ENCODE measurements at regions not wholly inside any gene's neighbourhood (a gene's known extent, or its start where the extent isn't known, plus 50 kb on each side); places are given as distances from the start of the nearest gene placed in this dataset.

DNA sequence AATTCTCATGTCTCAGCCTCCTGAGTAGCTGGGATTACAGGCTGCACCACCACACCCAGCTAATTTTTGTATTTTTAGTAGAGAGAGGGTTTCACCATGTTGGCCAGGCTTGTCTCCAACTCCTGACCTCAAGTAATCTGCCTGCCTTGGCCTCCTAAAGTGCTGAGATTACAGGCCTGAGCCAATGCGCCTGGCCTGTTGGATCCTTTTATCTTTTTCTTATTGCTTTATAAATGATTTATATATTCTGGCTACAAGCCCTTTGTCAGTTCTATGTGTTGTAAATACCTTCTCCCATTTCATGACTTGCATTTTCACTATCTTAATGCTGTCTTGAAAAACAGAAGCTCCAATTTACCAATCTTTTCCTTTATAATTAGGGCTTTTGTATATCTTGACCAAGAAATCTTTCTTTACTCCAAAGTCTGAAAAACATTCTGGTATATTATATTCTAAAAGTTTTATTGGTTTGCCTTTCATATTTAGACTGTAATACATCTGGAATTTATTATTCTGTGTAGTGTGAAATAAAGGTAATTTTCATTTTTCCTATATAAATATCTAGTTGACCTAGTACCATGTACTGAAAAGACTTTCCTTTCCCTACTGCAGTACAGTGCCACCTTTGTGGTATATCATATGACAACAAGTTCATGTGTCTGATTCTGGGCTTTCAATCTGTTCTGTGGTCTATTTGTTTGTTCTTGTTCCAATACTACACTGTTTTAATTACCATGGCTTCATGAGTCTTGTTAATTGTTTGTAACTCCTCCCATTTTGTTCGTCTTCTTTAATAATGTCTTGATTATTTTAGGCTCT is 52.9 kb upstream of the RNU6-1 start:
- TF ChIP-seq POLR2A (IDR thresholded peaks at IDR 0.05) (no peak), POLR2AphosphoS5 (IDR thresholded peaks at IDR 0.05) (peak in 1 of 3 donors; percentile 19)
- TF ChIP-seq, protein P1, sequence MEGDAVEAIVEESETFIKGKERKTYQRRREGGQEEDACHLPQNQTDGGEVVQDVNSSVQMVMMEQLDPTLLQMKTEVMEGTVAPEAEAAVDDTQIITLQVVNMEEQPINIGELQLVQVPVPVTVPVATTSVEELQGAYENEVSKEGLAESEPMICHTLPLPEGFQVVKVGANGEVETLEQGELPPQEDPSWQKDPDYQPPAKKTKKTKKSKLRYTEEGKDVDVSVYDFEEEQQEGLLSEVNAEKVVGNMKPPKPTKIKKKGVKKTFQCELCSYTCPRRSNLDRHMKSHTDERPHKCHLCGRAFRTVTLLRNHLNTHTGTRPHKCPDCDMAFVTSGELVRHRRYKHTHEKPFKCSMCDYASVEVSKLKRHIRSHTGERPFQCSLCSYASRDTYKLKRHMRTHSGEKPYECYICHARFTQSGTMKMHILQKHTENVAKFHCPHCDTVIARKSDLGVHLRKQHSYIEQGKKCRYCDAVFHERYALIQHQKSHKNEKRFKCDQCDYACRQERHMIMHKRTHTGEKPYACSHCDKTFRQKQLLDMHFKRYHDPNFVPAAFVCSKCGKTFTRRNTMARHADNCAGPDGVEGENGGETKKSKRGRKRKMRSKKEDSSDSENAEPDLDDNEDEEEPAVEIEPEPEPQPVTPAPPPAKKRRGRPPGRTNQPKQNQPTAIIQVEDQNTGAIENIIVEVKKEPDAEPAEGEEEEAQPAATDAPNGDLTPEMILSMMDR (IDR thresholded peaks at IDR 0.05) = no peak
- no peak for DNase-seq (ENCODE audit: low spot score in 2 of 2)
- no peak overlapping the region for H3K4me3 ChIP-seq

DNA sequence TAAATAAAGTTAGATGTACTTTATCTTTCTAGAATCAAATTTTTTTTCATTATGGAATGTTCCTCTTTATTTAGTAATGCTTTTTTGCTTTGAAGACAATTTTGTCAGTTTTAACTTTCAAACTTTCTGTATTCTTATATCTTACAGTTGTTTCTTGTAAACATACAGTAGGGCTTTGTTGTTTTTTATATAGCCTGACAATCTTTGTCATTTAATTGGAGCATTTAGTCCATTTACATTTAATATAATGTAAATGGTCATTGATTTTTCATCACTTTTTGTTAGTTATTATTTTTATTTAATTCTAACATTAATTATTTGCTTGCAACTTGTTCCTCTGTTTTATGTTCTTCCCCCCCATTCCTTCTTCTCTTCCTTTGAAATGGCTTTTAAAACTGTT is 55.4 kb upstream of the RNU6-1 start:
- no peaks in the 10 kb centered on the region for H3K27me3 ChIP-seq
- no peak for DNase-seq (ENCODE audit: low spot score in 2 of 2)
- intact Hi-C loops (cut with DNase I; ENCODE audit: low total_unique reads) = no loop called here
- no peaks in the 10 kb centered on the region for H3K9me3 ChIP-seq
- no peak overlapping the region for H3K27ac ChIP-seq
- H3K4me1 ChIP-seq = no peaks in the 10 kb centered on the region
- TF ChIP-seq, protein P1 (IDR thresholded peaks at IDR 0.05) = no peak
- TF ChIP-seq POLR2AphosphoS5 (IDR thresholded peaks at IDR 0.05) (no peak), POLR2A (IDR thresholded peaks at IDR 0.05) (no peak)
- H3K4me3 ChIP-seq = no peak overlapping the region
- H3K36me3 ChIP-seq = no peaks in the 10 kb centered on the region

More for the DNA sequence above, 52.9 kb upstream of the RNU6-1 start:
- intact Hi-C loops (cut with DNase I; ENCODE audit: low total_unique reads) = no loop called here
- Histone ChIP-seq H3K36me3 (no peaks in the 10 kb centered on the region), H3K9me3 (no peaks in the 10 kb centered on the region), H3K27ac (no peak overlapping the region), H3K27me3 (no peaks in the 10 kb centered on the region), H3K4me1 (no peaks in the 10 kb centered on the region)

DNA sequence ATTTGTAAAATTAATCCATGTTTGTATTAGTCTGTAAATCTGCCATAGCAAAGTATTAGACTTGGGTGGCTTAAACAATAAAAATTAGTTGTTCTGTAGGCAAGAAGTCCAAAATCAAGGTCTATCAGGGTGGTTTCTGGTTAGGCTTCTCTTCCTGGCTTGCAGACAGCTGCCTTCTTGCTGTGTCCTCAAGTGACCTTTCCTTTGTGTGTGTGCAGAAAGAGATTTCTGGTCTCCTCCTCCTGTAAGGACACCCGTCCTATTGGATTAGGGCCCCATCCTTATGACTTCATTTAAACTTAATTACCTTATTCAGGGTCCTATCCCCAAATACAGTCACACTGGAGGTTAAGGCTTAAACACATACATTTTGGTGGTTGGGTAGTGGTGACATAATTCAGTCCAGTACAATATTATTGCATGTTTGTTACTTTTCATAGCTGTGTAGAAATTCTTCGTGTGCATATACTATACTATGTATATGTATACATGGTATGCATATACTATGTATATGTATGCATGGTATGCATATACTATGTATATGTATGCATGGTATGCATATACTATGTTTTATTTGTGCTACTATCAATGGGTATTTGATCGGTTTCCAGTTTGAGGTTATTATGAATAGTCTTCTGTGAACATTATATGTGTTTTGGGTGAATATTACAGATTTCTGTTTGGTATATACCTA is 57.9 kb upstream of the RNU6-1 start:
- no peaks in the 10 kb centered on the region for H3K4me1 ChIP-seq
- intact Hi-C loops (cut with DNase I; ENCODE audit: low total_unique reads) = no loop called here

DNA sequence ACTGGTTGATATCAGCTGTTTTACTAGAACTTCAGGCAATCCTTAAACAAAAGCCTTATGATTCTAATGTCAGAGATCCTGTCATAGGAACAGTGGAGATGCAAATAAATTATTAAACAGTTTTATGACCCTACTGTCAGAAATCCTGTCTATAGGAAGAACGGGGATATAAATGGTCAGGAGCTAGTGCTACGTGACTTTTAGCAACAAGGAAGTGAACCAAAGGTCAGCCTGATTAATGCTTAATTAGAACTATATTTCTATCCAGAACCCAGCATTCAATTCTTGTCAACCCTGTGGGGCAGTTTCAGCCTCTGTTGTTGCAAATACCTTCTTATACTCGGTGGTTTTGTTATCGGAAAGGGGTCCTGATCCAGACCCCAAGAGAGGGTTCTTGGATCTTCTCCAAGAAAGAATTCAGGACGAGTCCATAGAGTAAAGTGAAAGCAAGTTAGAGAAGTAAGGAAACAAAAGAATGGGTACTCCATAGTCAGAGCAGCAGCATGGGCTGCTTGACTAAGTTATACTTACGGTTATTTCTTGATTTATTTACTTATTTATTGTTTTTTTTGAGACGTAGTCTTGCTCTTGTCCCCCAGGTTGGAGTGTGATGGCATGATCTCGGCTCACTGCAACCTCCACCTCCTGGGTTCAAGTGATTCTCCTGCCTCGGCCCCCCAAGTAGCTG is 59.9 kb upstream of the RNU6-1 start:
- no peak for TF ChIP-seq POLR2AphosphoS5 (IDR thresholded peaks at IDR 0.05)
- TF ChIP-seq, protein P1 (IDR thresholded peaks at IDR 0.05) = no peak
- TF ChIP-seq POLR2A (IDR thresholded peaks at IDR 0.05) = no peak
- no peaks in the 10 kb centered on the region for H3K9me3 ChIP-seq
- H3K4me3 ChIP-seq = no peak overlapping the region
- H3K27ac ChIP-seq = no peak overlapping the region
- no peak for DNase-seq (ENCODE audit: low spot score in 2 of 2)
- H3K4me1 ChIP-seq = no peaks in the 10 kb centered on the region
- H3K36me3 ChIP-seq = no peaks in the 10 kb centered on the region
- no peaks in the 10 kb centered on the region for H3K27me3 ChIP-seq
- intact Hi-C loops (cut with DNase I; ENCODE audit: low total_unique reads) = no loop called here

More for the DNA sequence above, 57.9 kb upstream of the RNU6-1 start:
- H3K4me3 ChIP-seq = no peak overlapping the region
- H3K9me3 ChIP-seq = no peaks in the 10 kb centered on the region
- no peak for DNase-seq (ENCODE audit: low spot score in 2 of 2)
- no peak overlapping the region for H3K27ac ChIP-seq
- TF ChIP-seq, protein P1 (IDR thresholded peaks at IDR 0.05) = no peak
- no peak for TF ChIP-seq POLR2A (IDR thresholded peaks at IDR 0.05)
- TF ChIP-seq POLR2AphosphoS5 (IDR thresholded peaks at IDR 0.05) = no peak
- no peaks in the 10 kb centered on the region for H3K36me3 ChIP-seq
- no peaks in the 10 kb centered on the region for H3K27me3 ChIP-seq

All from breast epithelium (tissue), 4 donors.